ENCODE measurements at regions not wholly inside any gene's neighbourhood (a gene's known extent, or its start where the extent isn't known, plus 50 kb on each side); places are given as distances from the start of the nearest gene placed in this dataset.

GRCh38 chr9:7242126-7242525, 484.4 kb downstream of the KDM4C start:
- no peak for DNase-seq (ENCODE audit: low spot score)

DNA sequence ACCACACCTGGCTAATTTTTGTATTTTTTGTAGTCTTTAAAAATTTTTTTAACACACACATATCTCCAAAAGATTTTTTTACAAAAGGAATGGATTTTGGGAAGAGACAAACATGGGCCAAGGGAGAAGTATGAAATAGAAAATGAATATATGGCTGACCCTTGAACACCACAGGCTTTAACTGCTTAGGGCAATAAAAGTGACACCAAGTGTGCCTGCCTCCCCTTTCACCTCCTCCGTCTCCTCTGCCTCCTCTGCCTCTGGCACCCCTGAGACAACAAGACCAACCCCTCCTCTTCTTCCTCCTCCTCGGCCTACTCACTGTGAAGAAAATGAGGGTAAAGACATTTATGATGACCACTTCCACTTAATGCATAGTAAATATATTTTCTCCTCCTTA, 483.9 kb downstream of the KDM4C start:
- DNase-seq (ENCODE audit: low spot score) = no peak

DNA sequence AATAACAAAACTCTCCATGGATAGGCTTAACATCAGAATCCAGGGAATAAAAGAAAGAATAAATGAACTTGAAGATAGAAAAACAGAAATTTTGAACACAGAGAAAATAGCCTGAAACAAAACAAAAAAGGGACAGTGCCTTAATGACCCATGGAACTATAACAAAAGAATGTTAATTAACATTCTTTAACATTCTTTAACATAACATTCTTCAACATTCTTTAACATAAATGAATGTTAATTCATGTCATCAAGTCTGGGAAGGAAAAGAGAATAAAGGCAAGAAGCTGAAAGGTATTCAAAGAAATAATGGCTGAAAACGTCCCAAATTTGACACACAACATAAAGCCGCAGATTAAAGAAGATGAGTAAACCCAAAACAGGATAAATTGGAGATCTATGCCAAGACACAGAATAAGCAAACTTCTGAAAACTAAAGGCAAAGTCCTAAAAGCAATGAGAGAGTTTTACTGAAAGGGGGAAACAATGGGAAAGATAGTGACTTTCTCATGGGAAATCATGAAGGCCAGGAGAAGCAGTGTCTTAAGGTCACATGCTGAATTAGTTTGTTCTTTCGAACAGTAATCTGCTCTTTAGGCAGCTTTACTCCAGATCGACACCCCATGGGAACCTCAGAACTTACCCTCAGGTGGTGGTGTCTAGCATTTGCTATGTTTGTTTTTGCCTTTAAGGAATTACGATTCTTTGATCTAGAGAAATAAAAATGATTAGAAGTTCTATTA, 483.0 kb downstream of the KDM4C start:
- no peak for DNase-seq (ENCODE audit: low spot score)

GRCh38 chr9:7239708-7240107, 481.9 kb downstream of the KDM4C start:
- DNase-seq (ENCODE audit: low spot score) = no peak

DNA sequence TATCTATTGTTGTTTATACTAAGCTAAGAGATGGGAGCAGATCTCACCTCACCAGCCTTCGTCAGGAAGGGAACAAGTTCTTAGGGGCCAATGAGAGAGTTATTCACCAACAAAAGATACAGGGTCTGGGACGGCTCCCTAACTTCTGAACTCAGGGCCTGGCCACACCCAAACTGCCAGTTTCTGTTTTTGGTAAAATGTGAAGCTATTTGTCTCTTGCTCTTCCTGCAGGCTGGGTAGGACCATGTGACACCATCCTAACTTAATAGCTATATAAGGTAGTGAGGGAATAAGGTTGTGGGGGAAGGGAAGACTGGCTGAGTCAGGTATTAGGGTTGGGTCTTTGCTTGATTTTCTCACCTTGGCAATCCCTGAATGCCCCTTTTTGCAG, 480.5 kb downstream of the KDM4C start:
- no peak for DNase-seq (ENCODE audit: low spot score)

- DNase-seq (ENCODE audit: low spot score) = no peak
These were observed 479.9 kb downstream of the KDM4C start for GRCh38 chr9:7237473-7238246.

GRCh38 chr9:7236186-7236585, 478.4 kb downstream of the KDM4C start:
- DNase-seq (ENCODE audit: low spot score) = no peak

DNA sequence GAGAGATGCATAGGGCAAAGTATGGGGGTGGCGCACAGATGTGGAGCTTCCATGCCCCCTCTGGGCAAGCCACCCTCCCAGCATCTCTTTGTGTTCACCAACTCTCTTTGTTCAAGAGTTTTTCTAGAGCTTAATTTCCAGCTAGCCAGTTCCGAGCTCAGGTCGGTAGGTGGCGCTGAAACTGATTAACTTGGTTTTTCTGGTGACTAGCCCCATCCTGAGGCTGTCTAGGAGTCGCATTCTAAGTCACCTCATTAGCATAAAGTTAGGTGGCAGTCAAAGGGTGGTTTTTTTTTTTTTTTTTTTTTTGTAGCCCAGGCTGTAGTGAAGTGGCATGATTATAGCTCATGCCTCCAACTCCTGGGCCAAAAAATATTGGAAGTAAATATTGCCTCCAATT, 476.4 kb downstream of the KDM4C start:
- no peak for DNase-seq (ENCODE audit: low spot score)

- DNase-seq (ENCODE audit: low spot score) = no peak
These were observed 471.8 kb downstream of the KDM4C start for GRCh38 chr9:7229571-7229970.

- peak; percentile 3 for DNase-seq (ENCODE audit: low spot score)
These were observed 471.0 kb downstream of the KDM4C start for GRCh38 chr9:7228726-7229125.

DNA sequence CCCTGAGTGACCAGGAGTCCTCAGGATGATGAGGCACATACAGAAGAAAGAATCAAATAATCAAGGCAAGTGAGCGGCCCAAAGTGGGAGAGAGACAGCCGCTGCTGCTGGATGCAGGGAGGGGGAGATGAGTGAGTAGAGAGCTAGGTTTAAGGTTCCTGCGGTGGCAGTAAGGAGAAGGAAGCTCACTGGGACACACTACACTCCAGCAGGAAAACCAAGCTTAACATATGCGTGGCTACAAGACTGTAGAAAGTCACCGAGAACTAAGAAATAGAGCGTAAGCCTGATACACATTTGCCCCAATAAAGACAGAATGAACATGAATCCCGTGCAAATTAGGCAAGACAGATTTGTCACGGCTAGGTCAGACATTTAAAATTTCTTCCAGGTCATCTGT, 470.2 kb downstream of the KDM4C start:
- no peak for DNase-seq (ENCODE audit: low spot score)

DNA sequence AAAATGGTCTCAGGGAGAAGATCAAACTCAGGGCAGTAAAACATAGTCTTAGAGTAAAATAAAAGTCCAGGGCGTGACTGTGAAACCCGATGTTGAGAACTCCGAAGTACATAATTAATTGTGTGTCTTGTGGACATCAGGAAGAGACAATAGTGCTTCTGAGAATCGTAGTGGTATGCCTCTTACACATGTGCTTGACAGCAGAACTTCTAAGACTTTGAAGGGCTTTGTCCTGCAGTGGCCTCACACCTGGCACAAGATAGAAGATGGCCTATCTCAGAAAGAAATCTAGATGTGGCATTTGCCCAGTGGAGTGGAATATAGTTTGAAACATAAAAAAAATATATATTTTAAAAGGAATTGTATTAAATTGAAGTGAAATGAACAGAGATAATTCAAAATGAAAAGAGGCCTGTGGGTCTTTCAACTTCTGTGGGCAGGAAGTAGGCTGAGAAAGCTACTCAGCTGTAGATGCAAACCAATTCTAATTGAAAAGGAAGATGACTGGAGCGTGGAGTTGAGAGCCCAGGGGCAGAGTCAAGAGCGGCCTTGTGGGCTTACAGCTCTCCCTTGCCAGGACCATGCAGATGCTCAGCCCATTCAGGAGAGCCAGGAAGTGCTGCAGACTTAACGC, 468.4 kb downstream of the KDM4C start:
- no peak for DNase-seq (ENCODE audit: low spot score)

All from SK-N-DZ (cell line).